ENCODE measurements at regions not wholly inside any gene's neighbourhood (a gene's known extent, or its start where the extent isn't known, plus 50 kb on each side); places are given as distances from the start of the nearest gene placed in this dataset.

DNA sequence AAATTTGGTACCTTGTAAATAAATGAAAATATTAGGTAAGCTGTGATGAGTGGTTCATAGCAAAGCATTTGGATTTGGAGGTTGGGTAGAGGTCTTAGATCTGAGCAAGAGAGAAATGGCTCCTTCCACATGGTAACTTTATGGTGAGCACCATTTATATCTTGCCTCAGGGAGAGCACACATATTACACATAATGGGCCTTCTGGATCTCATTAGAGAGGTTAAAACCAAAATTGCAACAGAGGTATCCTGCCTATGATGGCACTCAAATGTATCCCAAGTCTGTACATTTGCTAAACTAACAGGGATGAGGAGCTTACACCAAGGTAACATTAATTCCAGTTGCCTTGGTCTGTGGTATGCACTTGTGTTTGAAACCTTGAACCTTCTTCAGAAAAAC lies 87.1 kb upstream of the PUDP start:
- H3K79me2 ChIP-seq (ENCODE audit: control insufficient read depth, insufficient read depth, low read length): no peaks in the 10 kb centered on the region
- dilution Hi-C loops (cut with MboI; ENCODE audit: extremely low pct_ligation_motif_present, low sequenced_read_pairs): no loop called here
- H3K9ac ChIP-seq (replicated peaks; ENCODE audit: extremely low read depth, insufficient read depth, low read length): no peak overlapping the region
- H3K36me3 ChIP-seq (ENCODE audit: control insufficient read depth in 2 of 2, extremely low read depth in 1 of 2, insufficient read depth in 2 of 2, low read length in 2 of 2): no peaks in the 10 kb centered on the region
- no peak for FAIRE-seq
- H3K27me3 ChIP-seq (ENCODE audit: control insufficient read depth in 2 of 2, insufficient read depth in 2 of 2, low read length in 2 of 2): no peaks in the 10 kb centered on the region
- no peak for DNase-seq (ENCODE audit: low read depth, low spot score)
- H3K4me1 ChIP-seq (ENCODE audit: control insufficient read depth, extremely low read depth, insufficient read depth, low read length): no peaks in the 10 kb centered on the region
- no peak overlapping the region for H2AFZ ChIP-seq (ENCODE audit: low read depth, low read length)
- intact Hi-C loops (cut with micrococcal nuclease): no loop called here
- ChIA-PET CTCF (no interaction called here), POLR2A (no interaction called here)
- H3K9me3 ChIP-seq (replicated peaks; ENCODE audit: control insufficient read depth, insufficient read depth, low read length): no peaks in the 10 kb centered on the region
- no peak overlapping the region for H3K27ac ChIP-seq (ENCODE audit: insufficient read depth, low read depth, low read length)
- H4K20me1 ChIP-seq (replicated peaks; ENCODE audit: control insufficient read depth, extremely low read depth, insufficient read depth, low read length): no peaks in the 10 kb centered on the region
- TF ChIP-seq FOS (IDR thresholded peaks at IDR 0.05; ENCODE audit: borderline replicate concordance, insufficient read depth, low read length): no peak
- no peak for TF ChIP-seq GATA2 (IDR thresholded peaks at IDR 0.05; ENCODE audit: insufficient read depth, insufficient read length, low read depth, low read length)
- TF ChIP-seq EZH2 (IDR thresholded peaks at IDR 0.05; ENCODE audit: borderline replicate concordance, low read depth, low read length, severe bottlenecking): no peak
- TF ChIP-seq POLR2A (IDR thresholded peaks at IDR 0.05; ENCODE audit: low read depth, low read length): no peak
- TF ChIP-seq, protein P1, sequence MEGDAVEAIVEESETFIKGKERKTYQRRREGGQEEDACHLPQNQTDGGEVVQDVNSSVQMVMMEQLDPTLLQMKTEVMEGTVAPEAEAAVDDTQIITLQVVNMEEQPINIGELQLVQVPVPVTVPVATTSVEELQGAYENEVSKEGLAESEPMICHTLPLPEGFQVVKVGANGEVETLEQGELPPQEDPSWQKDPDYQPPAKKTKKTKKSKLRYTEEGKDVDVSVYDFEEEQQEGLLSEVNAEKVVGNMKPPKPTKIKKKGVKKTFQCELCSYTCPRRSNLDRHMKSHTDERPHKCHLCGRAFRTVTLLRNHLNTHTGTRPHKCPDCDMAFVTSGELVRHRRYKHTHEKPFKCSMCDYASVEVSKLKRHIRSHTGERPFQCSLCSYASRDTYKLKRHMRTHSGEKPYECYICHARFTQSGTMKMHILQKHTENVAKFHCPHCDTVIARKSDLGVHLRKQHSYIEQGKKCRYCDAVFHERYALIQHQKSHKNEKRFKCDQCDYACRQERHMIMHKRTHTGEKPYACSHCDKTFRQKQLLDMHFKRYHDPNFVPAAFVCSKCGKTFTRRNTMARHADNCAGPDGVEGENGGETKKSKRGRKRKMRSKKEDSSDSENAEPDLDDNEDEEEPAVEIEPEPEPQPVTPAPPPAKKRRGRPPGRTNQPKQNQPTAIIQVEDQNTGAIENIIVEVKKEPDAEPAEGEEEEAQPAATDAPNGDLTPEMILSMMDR (IDR thresholded peaks at IDR 0.05; ENCODE audit: extremely low read depth in 1 of 2, insufficient read depth in 1 of 2, low read depth in 1 of 2, low read length in 2 of 2): no peak
- no peak for TF ChIP-seq MYC (IDR thresholded peaks at IDR 0.05; ENCODE audit: low read depth, low read length)
- no peak for TF ChIP-seq JUN (IDR thresholded peaks at IDR 0.05; ENCODE audit: borderline replicate concordance, insufficient read depth, insufficient read length, low read depth)
- TF ChIP-seq POLR2AphosphoS5 (IDR thresholded peaks at IDR 0.05; ENCODE audit: insufficient read depth, low read depth, low read length): no peak
- TF ChIP-seq, protein P2, sequence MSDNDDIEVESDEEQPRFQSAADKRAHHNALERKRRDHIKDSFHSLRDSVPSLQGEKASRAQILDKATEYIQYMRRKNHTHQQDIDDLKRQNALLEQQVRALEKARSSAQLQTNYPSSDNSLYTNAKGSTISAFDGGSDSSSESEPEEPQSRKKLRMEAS (IDR thresholded peaks at IDR 0.05; ENCODE audit: insufficient read depth, insufficient read length): no peak
- no peak overlapping the region for H3K4me3 ChIP-seq (replicated peaks in 1 of 3; ENCODE audit: insufficient read depth in 1 of 3, low read depth in 1 of 3, low read length in 3 of 3)
- no TSS peak for BruUV-seq (replicated peaks)
- H3K9me1 ChIP-seq (replicated peaks; ENCODE audit: control insufficient read depth, extremely low read depth, insufficient read depth, low read length): no peaks in the 10 kb centered on the region
- H3K4me2 ChIP-seq (ENCODE audit: insufficient read depth, low read length): no peak overlapping the region
